GM23248 (cell line): ENCODE measurements at regions not wholly inside any gene's neighbourhood (a gene's known extent, or its start where the extent isn't known, plus 50 kb on each side); places are given as distances from the start of the nearest gene placed in this dataset.

ENCODE experiments used
- EZH2 ChIP-seq: fragments of 200-600 bp; sonication (generic); IDR thresholded peaks from 2 replicates; pipeline ENCODE4 v1.6.1; 2018; ENCODE audit warnings: antibody characterized with exemption, mild to moderate bottlenecking; ENCODE audit not compliant: insufficient read depth, poor library complexity, severe bottlenecking
- EZH2phosphoT487 ChIP-seq: fragments of 200-600 bp; sonication (generic); IDR thresholded peaks from 2 replicates; pipeline ENCODE4 v1.6.1; 2018; ENCODE audit warnings: antibody characterized with exemption, moderate library complexity, mild to moderate bottlenecking, low read depth; ENCODE audit not compliant: insufficient read depth

- no peak for TF ChIP-seq EZH2
- no peak for TF ChIP-seq EZH2phosphoT487
These were observed 271.3 kb upstream of the CNTNAP2 start for GRCh38 chr7:145845345-145845744.
